H7 (cell line): ENCODE measurements at regions not wholly inside any gene's neighbourhood (a gene's known extent, or its start where the extent isn't known, plus 50 kb on each side); places are given as distances from the start of the nearest gene placed in this dataset.

Experiments
- DNase-seq: peaks from one replicate; pipeline ENCODE4 v3.0.0; 2012
- H3K27me3 ChIP-seq: 2 replicates; pipeline ENCODE4 v1.6.0; 2011; ENCODE audit warnings: mild to moderate bottlenecking, low read length; ENCODE audit not compliant: control insufficient read depth, insufficient read depth
- H3K36me3 ChIP-seq: replicated peaks from 2 replicates; pipeline ENCODE4 v1.5.1; 2011; ENCODE audit warnings: low read length; ENCODE audit not compliant: control insufficient read depth, insufficient read depth
- H3K4me3 ChIP-seq: 2 replicates; pipeline ENCODE4 v1.5.1; 2011; ENCODE audit warnings: low read depth, mild to moderate bottlenecking, control low read depth, low read length, moderate library complexity; ENCODE audit not compliant: insufficient read depth

DNA sequence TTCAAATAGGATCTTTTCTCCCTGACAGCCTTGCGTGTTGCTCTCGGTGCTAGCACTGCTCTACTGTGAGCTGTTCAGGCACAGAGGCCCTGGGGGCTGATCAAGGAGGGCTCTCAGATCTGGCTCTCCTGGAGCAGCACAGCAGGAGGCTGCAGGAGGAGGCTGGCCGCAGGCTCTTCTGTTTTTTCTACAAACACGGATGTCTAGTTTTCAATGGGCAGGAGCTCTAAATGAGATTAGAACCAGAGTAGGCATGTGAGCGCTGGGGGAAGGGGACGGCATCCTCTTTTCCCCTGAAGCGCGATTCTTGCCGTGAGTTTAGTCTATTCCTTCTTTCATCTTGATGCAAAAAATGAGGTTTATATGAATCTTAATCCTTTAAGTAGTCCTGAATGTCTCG lies 61.7 kb upstream of the IRX4 start:
- Histone ChIP-seq H3K36me3 (no peaks in the 10 kb centered on the region), H3K27me3 (no peaks in the 10 kb centered on the region), H3K4me3 (no peak overlapping the region)
- DNase-seq: peak; percentile 42

DNA sequence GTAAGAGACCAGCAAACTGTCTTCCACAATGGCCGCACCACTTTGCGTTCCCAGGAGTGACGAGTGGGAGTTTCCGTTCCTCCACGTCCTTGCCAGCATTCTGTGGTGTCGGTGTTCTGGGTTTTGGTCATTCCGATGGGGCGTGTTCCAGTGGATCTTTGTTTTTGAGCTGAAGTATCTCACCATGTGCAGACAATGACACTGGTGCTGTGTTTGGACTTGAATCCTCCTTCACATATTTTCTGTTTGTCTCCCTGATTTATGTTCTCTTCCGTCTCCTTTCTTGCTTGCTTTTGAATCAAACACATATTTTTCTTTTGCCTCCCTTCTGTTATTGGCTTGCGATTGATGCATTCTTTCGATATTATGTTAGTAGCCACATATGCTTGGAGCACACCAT lies 60.8 kb upstream of the IRX4 start:
- no peaks in the 10 kb centered on the region for H3K27me3 ChIP-seq
- no peak for DNase-seq
- no peak overlapping the region for H3K4me3 ChIP-seq
- H3K36me3 ChIP-seq: no peaks in the 10 kb centered on the region

DNA sequence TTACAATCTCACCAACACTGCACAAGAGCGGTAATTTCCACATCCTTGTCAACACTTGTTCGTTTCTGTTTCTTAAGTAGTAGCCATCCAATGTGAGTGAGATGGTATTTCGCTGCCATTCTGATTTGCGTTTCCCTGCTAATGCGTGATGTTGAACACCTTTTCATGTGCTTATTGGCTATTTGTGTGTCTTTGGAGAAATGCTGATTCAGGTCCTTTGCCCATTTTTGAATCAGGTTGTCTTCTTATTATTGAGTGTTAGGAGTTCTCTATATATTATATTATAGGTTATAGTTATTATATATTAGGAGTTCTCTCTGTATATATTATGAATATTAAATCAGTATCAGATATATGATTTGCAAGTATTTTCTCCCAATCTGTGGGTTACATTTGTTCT lies 59.9 kb upstream of the IRX4 start:
- Histone ChIP-seq H3K4me3 (no peak overlapping the region), H3K36me3 (no peaks in the 10 kb centered on the region), H3K27me3 (no peaks in the 10 kb centered on the region)
- DNase-seq: no peak

DNA sequence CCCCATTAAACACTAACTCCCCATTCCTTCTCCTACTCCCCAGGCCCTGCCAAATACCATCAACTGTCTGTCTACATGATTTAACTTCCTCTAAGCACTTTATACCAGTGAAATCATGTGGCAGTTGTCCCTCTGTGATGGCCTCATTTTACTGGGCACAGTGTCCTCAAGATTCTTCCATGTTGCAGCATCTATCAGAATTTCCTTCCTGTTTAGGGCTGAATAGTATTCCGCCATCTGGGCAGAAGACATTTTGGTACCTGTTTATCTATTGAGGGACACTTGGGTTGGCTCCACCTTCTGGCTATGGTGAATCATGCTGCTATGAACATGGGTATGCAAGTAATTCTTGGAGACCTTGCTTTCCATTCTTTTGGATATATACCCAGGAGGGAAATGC lies 59.4 kb upstream of the IRX4 start:
- no peak for DNase-seq
- H3K36me3 ChIP-seq: no peaks in the 10 kb centered on the region
- H3K4me3 ChIP-seq: no peak overlapping the region
- no peaks in the 10 kb centered on the region for H3K27me3 ChIP-seq

DNA sequence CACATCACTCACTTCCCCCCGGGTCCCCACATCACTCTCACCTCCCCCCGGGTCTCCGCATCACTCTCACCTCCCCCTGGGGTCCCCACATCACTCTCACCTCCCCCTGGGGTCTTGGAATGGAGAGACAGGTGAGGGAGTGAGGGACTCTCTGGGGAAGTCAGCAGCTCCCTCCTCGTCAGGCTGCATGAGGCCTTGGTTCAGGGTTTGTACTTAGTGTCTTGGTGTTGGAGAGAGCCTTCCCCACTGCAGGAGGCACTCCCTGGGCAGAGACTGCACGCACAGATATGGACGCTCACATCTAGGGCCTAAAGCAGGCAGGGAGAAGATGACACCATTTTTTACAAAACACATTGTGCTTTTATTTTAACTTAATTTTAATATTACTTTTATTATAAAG lies 56.5 kb upstream of the IRX4 start:
- no peak for DNase-seq
- H3K27me3 ChIP-seq: no peaks in the 10 kb centered on the region
- no peaks in the 10 kb centered on the region for H3K36me3 ChIP-seq
- H3K4me3 ChIP-seq: no peak overlapping the region

DNA sequence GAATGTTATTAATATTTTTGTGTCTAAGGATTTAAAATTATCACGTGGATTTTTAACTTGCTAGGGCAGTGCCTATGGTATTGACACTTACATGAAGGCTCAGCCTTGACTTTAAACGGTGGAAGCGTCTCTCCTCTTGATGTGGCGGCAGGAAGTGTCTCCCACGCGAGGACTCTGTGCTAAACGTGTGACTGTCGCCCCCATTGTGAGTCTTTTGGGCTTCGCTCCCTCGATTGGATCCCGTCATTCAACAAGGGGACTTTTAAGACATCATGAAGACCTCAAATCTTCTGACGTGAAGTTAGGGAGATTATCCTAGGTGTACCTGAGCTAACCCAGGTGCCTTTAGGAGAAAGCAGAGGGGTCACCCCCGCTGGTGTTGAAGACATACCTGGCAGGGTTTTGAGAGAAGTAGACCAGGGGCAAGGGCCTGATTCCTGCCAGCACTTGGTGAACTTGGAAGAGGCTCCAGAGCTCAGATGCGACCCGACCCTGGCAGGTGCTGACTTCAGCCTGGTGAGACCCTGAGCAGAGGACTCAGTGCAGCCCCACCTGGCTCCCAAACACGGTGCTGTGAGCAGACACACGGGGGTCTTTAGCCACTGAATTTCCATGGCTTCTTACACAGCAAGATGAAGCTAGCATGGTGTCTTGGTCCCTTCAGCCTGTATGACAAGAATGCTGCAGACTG lies 55.7 kb upstream of the IRX4 start:
- Histone ChIP-seq H3K4me3 (no peak overlapping the region), H3K27me3 (no peaks in the 10 kb centered on the region), H3K36me3 (no peaks in the 10 kb centered on the region)
- DNase-seq: no peak

DNA sequence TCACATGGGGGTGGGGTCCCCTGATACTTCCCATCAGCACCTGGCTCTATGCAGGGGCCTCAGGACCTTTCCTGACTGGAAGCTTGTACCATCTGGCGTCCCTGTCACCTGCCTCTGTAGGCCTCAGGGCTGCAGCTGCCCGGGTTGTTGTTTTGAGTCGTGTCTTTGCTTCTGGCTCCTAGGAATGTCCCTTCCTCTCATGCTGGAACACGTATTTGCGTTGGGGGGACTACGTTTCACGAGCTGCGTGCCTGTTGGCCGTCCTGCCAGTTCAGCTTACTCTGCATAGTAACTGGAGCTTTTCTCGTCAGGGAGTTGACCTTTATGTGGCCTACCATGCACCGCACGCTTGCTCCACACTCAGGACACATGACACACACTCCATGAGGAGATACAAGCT lies 54.9 kb upstream of the IRX4 start:
- H3K36me3 ChIP-seq: no peaks in the 10 kb centered on the region
- no peak overlapping the region for H3K4me3 ChIP-seq
- no peak for DNase-seq
- no peaks in the 10 kb centered on the region for H3K27me3 ChIP-seq

DNA sequence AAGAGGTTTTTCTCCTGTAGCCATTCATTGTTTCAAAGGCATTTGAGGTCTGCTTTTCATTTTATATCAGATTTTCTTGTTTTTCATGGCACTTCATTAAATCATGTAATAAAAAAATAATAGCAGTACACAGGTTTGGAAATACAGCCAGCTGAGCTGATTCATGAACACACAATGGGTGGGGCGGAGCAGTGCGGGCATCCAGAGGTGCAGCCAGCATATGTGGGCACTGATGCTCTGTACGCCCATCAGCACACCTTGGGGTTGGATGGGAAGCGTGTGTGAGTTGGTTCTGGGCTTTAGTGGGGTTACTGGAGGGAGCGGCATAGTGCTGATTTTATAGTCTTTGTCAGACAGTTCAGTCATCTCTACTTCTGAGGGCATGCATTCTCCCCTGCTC lies 54.2 kb upstream of the IRX4 start:
- DNase-seq: no peak
- Histone ChIP-seq H3K36me3 (no peaks in the 10 kb centered on the region), H3K27me3 (no peaks in the 10 kb centered on the region; the same call in 1 of the 2 replicates), H3K4me3 (no peak overlapping the region)

DNA sequence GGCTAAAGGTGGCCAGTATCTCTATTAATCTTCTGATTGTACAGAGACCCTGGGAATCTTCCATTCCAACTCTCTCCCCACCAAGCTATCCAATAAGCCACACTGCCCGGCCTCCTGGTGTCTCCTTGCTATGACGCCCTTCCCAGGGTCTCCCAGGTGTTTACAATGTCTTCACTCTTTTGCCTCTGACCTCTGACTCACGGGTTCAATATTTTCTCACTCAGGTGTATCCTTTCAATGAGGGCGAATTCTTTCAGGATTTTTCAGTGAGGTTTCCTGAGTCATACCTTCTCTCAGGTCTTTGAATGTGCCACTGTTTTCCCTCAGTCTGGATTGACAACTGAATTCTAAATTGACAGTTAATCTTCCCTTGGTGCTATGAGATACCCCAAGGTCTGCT lies 53.7 kb upstream of the IRX4 start:
- Histone ChIP-seq H3K4me3 (no peak overlapping the region), H3K27me3 (peaks cover 2% of the 10 kb centered on the region)
- no peak for DNase-seq

DNA sequence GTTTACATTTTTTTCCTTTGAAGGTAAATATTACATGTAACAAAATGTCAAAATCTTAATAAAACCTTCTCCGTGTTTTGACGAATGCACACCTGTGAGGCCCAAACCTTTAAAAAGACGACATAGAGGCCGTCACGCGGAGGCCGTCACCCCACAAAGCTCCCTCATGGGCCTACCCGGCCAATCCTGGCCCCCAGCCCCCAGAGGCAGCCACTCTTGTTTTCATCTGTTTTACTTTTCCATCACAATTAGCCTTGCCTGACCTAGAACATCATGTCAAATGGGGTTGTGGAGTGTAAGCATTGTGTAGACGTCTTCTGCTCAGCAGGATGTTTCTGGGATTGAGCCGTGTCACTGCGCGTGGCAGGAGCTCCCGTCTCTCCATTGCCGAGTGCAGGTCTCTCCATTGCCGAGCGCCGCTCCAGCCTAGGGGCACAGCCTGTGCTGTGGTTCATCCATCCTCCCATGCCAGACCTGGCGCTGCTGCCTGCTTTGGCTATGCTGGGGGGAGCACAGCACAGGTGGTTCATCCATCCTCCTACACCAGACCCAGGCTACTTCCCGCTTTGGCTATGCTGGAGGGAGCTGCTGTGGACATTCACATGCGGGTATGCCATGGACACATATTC lies 52.2 kb upstream of the IRX4 start:
- DNase-seq: peak; percentile 44

More for the DNA sequence above, 53.7 kb upstream of the IRX4 start:
- no peaks in the 10 kb centered on the region for H3K36me3 ChIP-seq

DNA sequence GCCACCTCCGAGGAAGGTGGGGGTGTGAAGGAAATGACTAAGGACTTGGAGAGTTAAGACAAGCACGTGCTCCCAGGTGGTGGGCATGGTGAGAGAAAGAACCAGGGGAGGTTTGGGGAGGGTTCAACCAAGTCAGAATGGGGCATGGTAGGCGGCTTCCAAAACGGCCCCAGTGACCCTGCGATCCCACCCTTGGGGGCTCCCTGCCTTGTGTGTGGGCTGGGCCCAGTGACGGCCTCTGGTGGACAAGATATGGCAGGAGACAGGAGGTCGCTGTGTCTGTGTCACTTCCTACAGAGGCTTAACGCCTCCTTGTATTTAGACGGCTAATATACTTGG lies 51.3 kb upstream of the IRX4 start:
- peak; percentile 47 for DNase-seq
- Histone ChIP-seq H3K27me3 (peaks cover 15% of the 10 kb centered on the region), H3K36me3 (no peaks in the 10 kb centered on the region), H3K4me3 (no peak overlapping the region)

More for the DNA sequence above, 52.2 kb upstream of the IRX4 start:
- Histone ChIP-seq H3K36me3 (no peaks in the 10 kb centered on the region), H3K27me3 (peaks cover 15% of the 10 kb centered on the region), H3K4me3 (no peak overlapping the region)

DNA sequence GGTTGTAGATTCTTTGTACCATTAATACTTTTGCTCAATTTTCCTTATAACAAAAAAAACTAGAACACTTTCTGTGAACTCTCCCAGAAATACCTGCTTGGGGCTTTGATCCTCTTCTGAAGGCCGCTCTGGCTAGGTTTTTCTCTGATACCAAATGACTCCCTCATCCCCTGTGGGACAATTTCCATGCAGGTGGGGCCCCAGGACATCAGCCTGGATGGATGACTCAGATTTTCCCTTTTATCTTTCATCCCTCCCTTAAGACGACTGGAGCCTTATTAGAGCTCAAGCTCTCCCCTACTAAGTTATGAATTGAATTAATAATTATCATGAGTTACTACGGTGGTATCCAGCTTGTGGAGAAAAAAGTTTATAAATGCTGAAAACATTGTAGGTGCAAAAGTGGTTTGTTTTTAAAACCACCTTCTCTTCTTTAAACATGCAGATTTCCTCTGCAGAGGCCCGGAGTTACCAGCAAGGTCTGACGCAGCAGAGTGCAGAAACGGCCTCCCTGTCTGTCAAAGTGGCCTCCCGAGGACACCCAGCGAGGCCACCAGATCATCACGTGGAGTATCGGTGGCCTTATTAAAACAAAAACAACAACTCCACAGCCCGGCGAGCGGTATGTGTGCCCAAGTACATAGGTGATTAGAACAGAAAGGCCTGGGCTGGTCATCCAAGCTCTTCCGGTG lies 50.8 kb upstream of the IRX4 start:
- no peak for DNase-seq

More for the DNA sequence above, 50.8 kb upstream of the IRX4 start:
- Histone ChIP-seq H3K36me3 (no peaks in the 10 kb centered on the region), H3K27me3 (peaks cover 15% of the 10 kb centered on the region), H3K4me3 (no peak overlapping the region)
